NT2/D1 (cell line): ENCODE measurements at regions not wholly inside any gene's neighbourhood (a gene's known extent, or its start where the extent isn't known, plus 50 kb on each side); places are given as distances from the start of the nearest gene placed in this dataset.

ENCODE experiments used
- DNase-seq: peaks from one replicate; pipeline ENCODE4 v3.0.0-alpha.2; 2011; ENCODE audit warnings: low read depth, low spot score
- H3K27me3 ChIP-seq: 2 replicates; pipeline ENCODE4 v1.6.0; 2011; ENCODE audit warnings: mild to moderate bottlenecking; ENCODE audit not compliant: insufficient read length, insufficient read depth
- H3K36me3 ChIP-seq: 2 replicates; pipeline ENCODE4 v1.6.1; 2011; ENCODE audit warnings: mild to moderate bottlenecking, low read length, mixed read lengths; ENCODE audit not compliant: insufficient read depth, insufficient read length
- H3K4me1 ChIP-seq: 2 replicates; pipeline ENCODE4 v1.5.1; 2011; ENCODE audit not compliant: insufficient read depth, insufficient read length
- H3K4me3 ChIP-seq: 2 replicates; pipeline ENCODE4 v1.5.1; 2011; ENCODE audit warnings: low read depth; ENCODE audit not compliant: insufficient read length
- H3K9ac ChIP-seq: 2 replicates; pipeline ENCODE4 v1.6.0; 2011; ENCODE audit warnings: low read depth; ENCODE audit not compliant: insufficient read length
- H3K9me3 ChIP-seq: 2 replicates; pipeline ENCODE4 v1.5.1; 2011; ENCODE audit warnings: mild to moderate bottlenecking, low read length; ENCODE audit not compliant: insufficient read depth
- SUZ12 ChIP-seq: IDR thresholded peaks from 2 replicates; pipeline ENCODE4 v1.6.1; 2011; ENCODE audit not compliant: insufficient read length, insufficient read depth; ENCODE audit errors: extremely low read depth
- YY1 ChIP-seq: IDR thresholded peaks from 2 replicates; pipeline ENCODE4 v1.6.1; 2011; ENCODE audit not compliant: insufficient read length, insufficient read depth
- ZNF274 ChIP-seq: IDR thresholded peaks from 2 replicates; pipeline ENCODE4 v1.6.1; 2011; ENCODE audit warnings: mild to moderate bottlenecking, low read depth, low read length

DNA sequence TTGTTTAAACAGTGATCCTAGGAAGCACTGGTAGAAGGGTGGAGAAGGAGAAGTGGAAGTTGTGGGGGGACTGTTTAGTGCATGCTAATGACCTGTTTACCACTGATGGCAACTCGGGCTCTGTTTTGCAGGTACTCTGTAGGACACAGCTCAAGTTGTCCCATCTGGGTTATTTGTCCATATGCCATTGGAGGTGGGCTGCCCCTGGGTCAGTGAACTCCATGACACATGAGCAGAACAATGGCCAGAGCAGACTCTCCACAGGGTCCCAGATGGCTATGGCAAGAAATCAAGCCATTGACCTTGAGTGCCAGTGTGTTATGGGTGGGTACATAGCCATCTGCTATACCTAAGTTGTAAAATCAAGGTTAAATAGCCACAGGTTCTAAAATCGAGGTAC lies 175.9 kb downstream of the GAS1 start:
- DNase-seq = no peak
- Histone ChIP-seq H3K4me1 (no peaks in the 10 kb centered on the region), H3K9ac (no peak overlapping the region), H3K9me3 (peaks cover 10% of the 10 kb centered on the region; the same call in 1 of the 2 replicates), H3K36me3 (no peaks in the 10 kb centered on the region), H3K4me3 (no peak overlapping the region), H3K27me3 (no peaks in the 10 kb centered on the region)
- TF ChIP-seq YY1 (no peak), ZNF274 (no peak), SUZ12 (no peak)

- no peak for TF ChIP-seq SUZ12
- TF ChIP-seq YY1 = no peak
- no peak for TF ChIP-seq ZNF274
- H3K4me3 ChIP-seq = no peak overlapping the region
- no peak overlapping the region for H3K9ac ChIP-seq
- no peaks in the 10 kb centered on the region for H3K27me3 ChIP-seq
- no peaks in the 10 kb centered on the region for H3K36me3 ChIP-seq
- no peaks in the 10 kb centered on the region for H3K4me1 ChIP-seq
- peaks cover 10% of the 10 kb centered on the region; the same call in 1 of the 2 replicates for H3K9me3 ChIP-seq
- DNase-seq = no peak
These were observed 178.6 kb downstream of the GAS1 start for GRCh38 chr9:86768709-86769108.

GRCh38 chr9:86768020-86768419 lies 179.3 kb downstream of the GAS1 start:
- H3K27me3 ChIP-seq = no peaks in the 10 kb centered on the region
- TF ChIP-seq ZNF274 = no peak
- no peak for TF ChIP-seq YY1
- TF ChIP-seq SUZ12 = no peak
- no peak overlapping the region for H3K9ac ChIP-seq
- H3K36me3 ChIP-seq = no peaks in the 10 kb centered on the region
- no peaks in the 10 kb centered on the region for H3K4me1 ChIP-seq
- no peak for DNase-seq
- H3K9me3 ChIP-seq = peaks cover 10% of the 10 kb centered on the region; the same call in 1 of the 2 replicates
- no peak overlapping the region for H3K4me3 ChIP-seq

GRCh38 chr9:86767373-86767772 lies 179.9 kb downstream of the GAS1 start:
- Histone ChIP-seq H3K9ac (no peak overlapping the region), H3K36me3 (no peaks in the 10 kb centered on the region), H3K4me1 (no peaks in the 10 kb centered on the region), H3K27me3 (no peaks in the 10 kb centered on the region), H3K4me3 (no peak overlapping the region), H3K9me3 (peaks cover 10% of the 10 kb centered on the region; the same call in 1 of the 2 replicates)
- TF ChIP-seq SUZ12 (no peak), ZNF274 (no peak), YY1 (no peak)
- no peak for DNase-seq

DNA sequence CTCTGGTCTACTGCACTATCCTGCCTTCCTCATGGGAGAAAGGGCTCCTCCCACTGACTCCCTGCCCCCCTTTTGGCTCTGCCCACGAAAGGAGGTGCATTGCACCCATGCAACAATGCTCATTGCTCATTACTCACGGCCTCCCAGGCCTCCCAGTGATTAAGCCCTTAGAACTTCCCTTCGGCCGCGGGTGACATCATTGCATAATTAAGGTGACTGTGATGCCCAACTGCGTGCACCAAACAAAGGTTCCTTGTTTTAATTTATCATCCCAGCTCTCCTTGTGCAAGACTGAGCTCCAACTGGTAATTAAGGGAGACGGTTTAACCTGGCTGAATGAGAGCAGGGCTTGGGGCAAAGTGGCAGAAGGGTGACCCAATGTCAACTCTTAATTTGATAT lies 180.4 kb downstream of the GAS1 start:
- Histone ChIP-seq H3K9me3 (peaks cover 10% of the 10 kb centered on the region; the same call in 1 of the 2 replicates), H3K36me3 (no peaks in the 10 kb centered on the region), H3K27me3 (no peaks in the 10 kb centered on the region), H3K9ac (no peak overlapping the region), H3K4me1 (no peaks in the 10 kb centered on the region), H3K4me3 (no peak overlapping the region)
- no peak for DNase-seq
- TF ChIP-seq YY1 (no peak), SUZ12 (no peak), ZNF274 (no peak)

- Histone ChIP-seq H3K36me3 (no peaks in the 10 kb centered on the region), H3K9me3 (peaks cover 10% of the 10 kb centered on the region; the same call in 1 of the 2 replicates), H3K4me3 (no peak overlapping the region), H3K27me3 (no peaks in the 10 kb centered on the region), H3K9ac (no peak overlapping the region), H3K4me1 (no peaks in the 10 kb centered on the region)
- no peak for DNase-seq
- TF ChIP-seq ZNF274 (no peak), YY1 (no peak), SUZ12 (no peak)
These were observed 180.8 kb downstream of the GAS1 start for GRCh38 chr9:86766511-86766910.

GRCh38 chr9:86765746-86766430 lies 181.4 kb downstream of the GAS1 start:
- TF ChIP-seq YY1 = no peak
- no peak for TF ChIP-seq ZNF274
- Histone ChIP-seq H3K4me3 (no peak overlapping the region), H3K27me3 (no peaks in the 10 kb centered on the region), H3K4me1 (no peaks in the 10 kb centered on the region), H3K9ac (no peak overlapping the region), H3K36me3 (no peaks in the 10 kb centered on the region), H3K9me3 (peaks cover 10% of the 10 kb centered on the region; the same call in 1 of the 2 replicates)
- no peak for DNase-seq

DNA sequence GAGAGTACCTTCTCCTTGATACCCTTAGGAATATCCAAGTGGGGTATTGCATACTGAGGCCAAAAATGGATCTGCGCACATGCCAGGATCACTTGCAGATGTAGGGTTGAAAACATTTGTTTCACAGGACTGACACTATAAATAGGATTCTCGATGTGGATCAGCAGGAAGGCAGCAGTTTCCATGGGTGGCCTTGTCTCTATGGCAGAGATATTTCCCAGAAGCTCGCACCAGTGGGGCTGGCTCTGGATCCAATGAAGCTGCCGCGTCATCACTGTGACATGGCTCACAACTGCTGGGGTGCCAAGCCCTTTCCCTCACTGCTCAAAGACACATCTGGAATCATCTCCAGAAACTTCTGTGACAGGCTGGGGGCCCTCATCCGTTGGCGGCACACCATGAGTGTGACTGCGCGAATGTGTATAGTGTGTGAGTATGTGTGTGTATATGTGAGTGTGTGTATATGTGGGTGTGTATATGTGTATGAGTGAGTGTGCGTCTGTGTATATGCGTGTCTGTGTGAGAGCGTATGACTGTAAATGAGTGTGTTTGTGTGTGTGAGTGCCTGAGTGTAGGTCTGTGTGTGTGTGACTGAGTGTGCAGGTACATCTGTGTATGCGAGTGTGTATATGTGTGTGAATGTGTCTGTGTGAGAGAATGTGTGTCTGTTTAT lies 182.5 kb downstream of the GAS1 start:
- no peak overlapping the region for H3K4me3 ChIP-seq
- no peaks in the 10 kb centered on the region for H3K4me1 ChIP-seq
- H3K9ac ChIP-seq = no peak overlapping the region
- no peaks in the 10 kb centered on the region for H3K36me3 ChIP-seq
- peaks cover 10% of the 10 kb centered on the region; the same call in 1 of the 2 replicates for H3K9me3 ChIP-seq
- H3K27me3 ChIP-seq = no peaks in the 10 kb centered on the region
- TF ChIP-seq SUZ12 (no peak), YY1 (no peak), ZNF274 (no peak)
- no peak for DNase-seq
